GM12865 (cell line): ENCODE measurements at regions not wholly inside any gene's neighbourhood (a gene's known extent, or its start where the extent isn't known, plus 50 kb on each side); places are given as distances from the start of the nearest gene placed in this dataset.

Experiments used
- DNase-seq: peaks from one replicate; pipeline ENCODE4 v3.0.0; 2010; ENCODE audit warnings: low read depth
- H3K4me3 ChIP-seq: 2 replicates; pipeline ENCODE4 v1.5.1; 2011; ENCODE audit warnings: mild to moderate bottlenecking, low read depth, low read length, control low read depth
- CTCF ChIP-seq: IDR thresholded peaks from 2 replicates; pipeline ENCODE4 v1.5.1; 2011; ENCODE audit warnings: low read length, control low read depth, low read depth, inconsistent platforms; ENCODE audit not compliant: insufficient read depth; ENCODE audit errors: missing control alignments

DNA sequence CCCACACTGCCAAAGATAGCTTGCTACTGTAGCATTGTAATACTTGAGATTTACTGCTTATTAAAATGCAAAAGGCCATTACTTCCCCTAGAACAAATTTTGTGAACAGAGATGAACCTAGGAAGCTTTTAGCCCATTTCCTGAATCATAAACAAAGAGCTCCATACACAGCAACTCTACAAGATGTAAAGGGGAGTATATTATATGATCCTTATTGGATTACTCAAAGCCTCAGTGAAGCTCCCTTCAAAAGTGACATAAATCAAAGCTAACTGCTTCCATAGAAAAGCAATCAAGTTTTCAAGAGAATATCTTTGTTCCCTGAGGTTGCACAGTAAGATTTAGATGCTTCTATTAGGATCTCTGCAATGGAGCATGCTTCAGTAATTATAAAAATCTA, 629.8 kb downstream of the EFNA5 start:
- H3K4me3 ChIP-seq, result no peak overlapping the region
- DNase-seq, result no peak
- no peak for TF ChIP-seq CTCF

DNA sequence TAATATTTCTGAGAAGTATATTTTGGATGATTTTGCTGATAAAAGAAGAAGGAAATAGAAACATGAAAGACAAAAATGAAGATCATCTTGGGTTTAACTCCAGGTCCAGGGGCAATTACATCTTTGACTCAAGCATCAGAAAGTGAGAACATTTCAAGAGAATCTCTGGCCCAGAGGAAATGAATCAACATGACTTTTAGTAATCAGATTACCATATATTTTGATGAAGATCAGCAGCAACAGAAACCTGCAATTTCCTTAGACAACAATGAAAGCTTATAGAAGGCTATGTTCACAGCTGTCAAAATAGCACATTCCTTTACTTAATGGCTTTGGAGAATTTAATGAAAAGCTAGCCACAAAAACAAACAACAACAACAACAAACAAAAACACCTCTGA, 638.1 kb downstream of the EFNA5 start:
- DNase-seq, result peak; percentile 27
- H3K4me3 ChIP-seq, result no peak overlapping the region
- no peak for TF ChIP-seq CTCF

- DNase-seq, result peak; percentile 61
- TF ChIP-seq CTCF, result no peak
- H3K4me3 ChIP-seq, result no peak overlapping the region
Measured at GRCh38 chr5:107028938-107029337, 641.8 kb downstream of the EFNA5 start.

GRCh38 chr5:107025712-107026497, 644.8 kb downstream of the EFNA5 start:
- TF ChIP-seq CTCF, result no peak
- DNase-seq, result no peak
- H3K4me3 ChIP-seq, result no peak overlapping the region

DNA sequence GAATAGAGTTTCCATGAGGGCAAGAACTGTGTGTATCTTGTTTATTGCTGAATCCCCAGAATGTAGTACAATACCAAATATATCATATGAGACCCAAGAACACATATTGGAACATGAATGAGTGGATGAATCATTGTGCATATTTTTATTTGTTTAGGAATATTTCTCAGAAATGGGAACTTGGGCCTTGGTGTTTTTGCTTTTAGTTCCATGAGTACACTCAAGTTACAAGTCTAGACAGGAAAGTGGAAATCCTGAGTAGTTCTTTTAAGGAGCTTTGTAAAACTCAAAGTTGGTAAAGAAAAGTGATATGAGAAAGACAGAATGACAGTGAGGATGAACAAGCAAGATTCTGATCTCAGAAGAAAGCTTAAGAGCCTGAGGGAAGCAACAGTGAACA, 647.0 kb downstream of the EFNA5 start:
- no peak for DNase-seq
- no peak for TF ChIP-seq CTCF
- H3K4me3 ChIP-seq, result no peak overlapping the region

- no peak for DNase-seq
- no peak for TF ChIP-seq CTCF
- H3K4me3 ChIP-seq, result no peak overlapping the region
Measured at GRCh38 chr5:107021575-107021974, 649.2 kb downstream of the EFNA5 start.

GRCh38 chr5:107020626-107021025, 650.1 kb downstream of the EFNA5 start:
- H3K4me3 ChIP-seq, result no peak overlapping the region
- no peak for TF ChIP-seq CTCF
- DNase-seq, result no peak
